GM12878 (cell line): ENCODE measurements at regions not wholly inside any gene's neighbourhood (a gene's known extent, or its start where the extent isn't known, plus 50 kb on each side); places are given as distances from the start of the nearest gene placed in this dataset.

Experiments used
- ATAC-seq: fragments of 200-7000 bp; cut with Tn5 transposase; 3 replicates; pipeline ENCODE4 v1.9.1; 2020; ENCODE audit warnings: mild to moderate bottlenecking, moderate library complexity
- BruUV-seq: library from RNA; stranded (reverse); fragments of 400-500 nt; replicated peaks from 2 replicates; lab custom pipeline; 2021; lab: Mats Ljungman, UMichigan
- CTCF ChIA-PET: fragments of 300-600 bp; sonication (Branson Sonifier 250); formaldehyde crosslinking; extraction: SDS; loops from one replicate; lab custom pipeline; 2021; ENCODE audit warnings: inconsistent platforms; lab: Yijun Ruan, JAX
- POLR2A ChIA-PET: fragments of 350-600 bp; formaldehyde crosslinking; extraction: SDS; loops from one replicate; lab custom pipeline; 2021; ENCODE audit warnings: inconsistent platforms; lab: Charles Lee
- RAD21 ChIA-PET: fragments of 300-600 bp; sonication (Branson Sonifier 250); formaldehyde crosslinking; loops from one replicate; lab custom pipeline; 2023; ENCODE audit warnings: antibody characterized with exemption; ENCODE audit not compliant: unreplicated experiment; lab: Charles Lee
- SMC1A ChIA-PET: fragments of 300-600 bp; sonication (Branson Sonifier 250); formaldehyde crosslinking; loops from one replicate; lab custom pipeline; 2023; ENCODE audit not compliant: unreplicated experiment, uncharacterized antibody; lab: Charles Lee
- DNase-seq: peaks from one replicate; pipeline ENCODE4 v3.0.0-alpha.2; 2011; ENCODE audit warnings: low read depth, low spot score
- FAIRE-seq: peaks from 3 replicates; lab custom pipeline; 2011; peaks lifted over from hg19 to GRCh38; lab: Jason Lieb, UNC
- H2AFZ ChIP-seq: 2 replicates; pipeline ENCODE4 v1.6.0; 2011; ENCODE audit warnings: low read depth, low read length, control low read depth; ENCODE audit not compliant: control insufficient read depth
- H3K27ac ChIP-seq: 2 replicates; pipeline ENCODE4 v1.5.1; 2011; ENCODE audit warnings: control low read depth; ENCODE audit not compliant: control insufficient read depth, insufficient read depth
- H3K27me3 ChIP-seq, 2 experiments: replicated peaks in 1 of 2; 2 replicates each; pipeline versions ENCODE4 v1.6.0 to v1.6.1; 2011; ENCODE audit warnings: low read length in 1 of 2; ENCODE audit not compliant: control insufficient read depth in 2 of 2, insufficient read depth in 2 of 2
- H3K36me3 ChIP-seq, 2 experiments: 2 replicates each; pipeline ENCODE4 v1.5.1; 2011; ENCODE audit warnings: low read length in 1 of 2; ENCODE audit not compliant: control insufficient read depth in 2 of 2, insufficient read depth in 2 of 2
- H3K4me1 ChIP-seq: 2 replicates; pipeline ENCODE4 v1.6.1; 2011; ENCODE audit warnings: mild to moderate bottlenecking, low read length, moderate library complexity, mixed read lengths; ENCODE audit not compliant: control insufficient read depth, insufficient read depth
- H3K4me2 ChIP-seq: 2 replicates; pipeline ENCODE4 v1.6.0; 2011; ENCODE audit warnings: control low read depth; ENCODE audit not compliant: control insufficient read depth, insufficient read depth
- H3K4me3 ChIP-seq: fragments of 200-600 bp; sonication (generic); 2 replicates; pipeline ENCODE4 v1.5.1; 2016
- H3K79me2 ChIP-seq: 2 replicates; pipeline ENCODE4 v1.6.0; 2011; ENCODE audit warnings: low read length; ENCODE audit not compliant: control insufficient read depth, insufficient read depth
- H3K9ac ChIP-seq: 2 replicates; pipeline ENCODE4 v1.8.0; 2011; ENCODE audit warnings: low read length, control low read depth, mixed read lengths; ENCODE audit not compliant: control insufficient read depth, insufficient read depth
- H3K9me3 ChIP-seq: replicated peaks from 3 replicates; pipeline ENCODE4 v1.5.1; 2011; ENCODE audit warnings: mild to moderate bottlenecking, low read length; ENCODE audit not compliant: control insufficient read depth, insufficient read depth
- H4K20me1 ChIP-seq: 2 replicates; pipeline ENCODE4 v1.6.0; 2011; ENCODE audit not compliant: control insufficient read depth, insufficient read depth
- BRCA1 ChIP-seq: IDR thresholded peaks from 2 replicates; pipeline ENCODE4 v1.6.1; 2011; ENCODE audit warnings: low read depth, low read length, improper control_type of control experiment
- CREM ChIP-seq: IDR thresholded peaks from 2 replicates; pipeline ENCODE4 v1.6.1; 2014; ENCODE audit warnings: antibody characterized with exemption, low read depth
- EED ChIP-seq: sonication (generic); IDR thresholded peaks from 2 replicates; pipeline ENCODE4 v1.6.1; 2016; ENCODE audit warnings: antibody characterized with exemption, low read depth
- FOS ChIP-seq: IDR thresholded peaks from 3 replicates; pipeline ENCODE4 v1.6.1; 2011; ENCODE audit warnings: borderline replicate concordance; ENCODE audit not compliant: insufficient read length; ENCODE audit errors: extremely low read depth
- JUND ChIP-seq: IDR thresholded peaks from 2 replicates; pipeline ENCODE4 v1.6.1; 2012; ENCODE audit warnings: low read depth, mild to moderate bottlenecking, low read length, improper control_type of control experiment, moderate library complexity
- PML ChIP-seq: IDR thresholded peaks from 2 replicates; pipeline ENCODE4 v1.6.1; 2012; ENCODE audit warnings: low read length, inconsistent platforms
- SUPT20H ChIP-seq: IDR thresholded peaks from 2 replicates; pipeline ENCODE4 v1.6.1; 2011; ENCODE audit warnings: low read depth, mild to moderate bottlenecking, low read length, moderate library complexity, borderline replicate concordance; ENCODE audit not compliant: control insufficient read depth
- ZBTB40 ChIP-seq: fragments of 450-650 bp; IDR thresholded peaks from 2 replicates; pipeline ENCODE4 v1.6.1; 2016; ENCODE audit warnings: mild to moderate bottlenecking, moderate library complexity, borderline replicate concordance
- ZNF274 ChIP-seq: IDR thresholded peaks from one replicate; pipeline ENCODE4 v1.8.0; 2011; ENCODE audit not compliant: insufficient read length, insufficient read depth
- ZNF384 ChIP-seq: IDR thresholded peaks from 2 replicates; pipeline ENCODE4 v1.6.1; 2012; ENCODE audit warnings: low read depth, mild to moderate bottlenecking, low read length, improper control_type of control experiment, borderline replicate concordance
- WGBS: methylation state at CpG from one replicate; pipeline ENCODE4 v1.1.6; 2016; ENCODE audit warnings: low lambda C conversion rate; ENCODE audit not compliant: insufficient replicate concordance, insufficient coverage; ENCODE audit errors: missing lambda C conversion rate; 5-methylcytosine and 5-hydroxymethylcytosine counted together
- in situ Hi-C: fragments of 300-500 bp; cut with MboI; formaldehyde crosslinking; loops from 9 replicates; pipeline ENCODE4 v1.14.3; 2018; ENCODE audit warnings: mixed read lengths
- intact Hi-C: fragments of 100-400 bp; cut with micrococcal nuclease; formaldehyde crosslinking; loops from one replicate; pipeline ENCODE4 v1.14.2; 2022; ENCODE audit not compliant: unreplicated experiment

GRCh38 chr16:65548470-65548869, 426.6 kb upstream of the CDH11 start:
- intact Hi-C loops = no loop called here
- Histone ChIP-seq H3K27ac (no peak overlapping the region), H4K20me1 (no peaks in the 10 kb centered on the region)
- RAD21 ChIA-PET = no interaction called here
- no TSS peak for BruUV-seq
- TF ChIP-seq FOS = no peak
- TF ChIP-seq JUND = no peak
- TF ChIP-seq, all 136 proteins: peak for 0
- 3% methylated on average over 2 of the region's 2 CpGs for WGBS
- Histone ChIP-seq H3K9ac (no peak overlapping the region), H3K4me2 (no peak overlapping the region), H3K36me3 (no peaks in the 10 kb centered on the region), H3K4me1 (no peaks in the 10 kb centered on the region), H3K9me3 (no peaks in the 10 kb centered on the region), H2AFZ (no peak overlapping the region), H3K4me3 (no peak overlapping the region), H3K79me2 (no peaks in the 10 kb centered on the region), H3K27me3 (no peaks in the 10 kb centered on the region)
- ATAC-seq (no peak), DNase-seq (no peak), FAIRE-seq (no peak)
- ChIA-PET SMC1A (no interaction called here), POLR2A (no interaction called here), CTCF (no interaction called here)
- in situ Hi-C loops = loop anchor here (10.0 kb wide), 1 partner anchor 64 kb away; no protein-coding TSS in a partner anchor

GRCh38 chr16:65547772-65548446, 426.0 kb upstream of the CDH11 start:
- RAD21 ChIA-PET = no interaction called here
- Histone ChIP-seq H3K79me2 (no peaks in the 10 kb centered on the region), H3K9ac (no peak overlapping the region), H3K4me2 (no peak overlapping the region), H3K4me3 (no peak overlapping the region), H3K36me3 (no peaks in the 10 kb centered on the region), H3K4me1 (no peaks in the 10 kb centered on the region), H3K27me3 (no peaks in the 10 kb centered on the region), H4K20me1 (no peaks in the 10 kb centered on the region), H3K27ac (no peak overlapping the region), H3K9me3 (no peaks in the 10 kb centered on the region), H2AFZ (no peak overlapping the region)
- intact Hi-C loops = no loop called here
- WGBS = 8% methylated on average over 7 of the region's 7 CpGs
- in situ Hi-C loops = loop anchor here (10.0 kb wide), 1 partner anchor 63 kb away; no protein-coding TSS in a partner anchor
- SMC1A ChIA-PET = no interaction called here
- TF ChIP-seq ZBTB40 (no peak), BRCA1 (no peak), ZNF274 (no peak), ZNF384 (no peak), SUPT20H (no peak), EED (no peak), PML (no peak), CREM (no peak)
- no TSS peak for BruUV-seq
- CTCF ChIA-PET = no interaction called here
- no peak for DNase-seq
- ATAC-seq = no peak
- POLR2A ChIA-PET = no interaction called here
- no peak for FAIRE-seq
